ENCODE measurements at regions not wholly inside any gene's neighbourhood (a gene's known extent, or its start where the extent isn't known, plus 50 kb on each side); places are given as distances from the start of the nearest gene placed in this dataset.

- Histone ChIP-seq H3K27me3 (no peaks in the 10 kb centered on the region), H3K36me3 (no peaks in the 10 kb centered on the region), H3K9me3 (replicated peaks) (no peaks in the 10 kb centered on the region), H3K4me1 (no peaks in the 10 kb centered on the region), H3K27ac (no peak overlapping the region), H3K4me3 (no peak overlapping the region)
- DNase-seq, result no peak
Measured at GRCh38 chr7:138258197-138258559, 181.9 kb downstream of the AKR1D1 start.

- H3K27ac ChIP-seq, result no peak overlapping the region
- no peaks in the 10 kb centered on the region for H3K36me3 ChIP-seq
- no peaks in the 10 kb centered on the region for H3K9me3 ChIP-seq (replicated peaks)
- no peak for DNase-seq
- no peak overlapping the region for H3K4me3 ChIP-seq
- no peaks in the 10 kb centered on the region for H3K4me1 ChIP-seq
- no peaks in the 10 kb centered on the region for H3K27me3 ChIP-seq
Measured at GRCh38 chr7:138259675-138260074, 183.4 kb downstream of the AKR1D1 start.

GRCh38 chr7:138267934-138268333, 191.7 kb downstream of the AKR1D1 start:
- H3K27ac ChIP-seq, result no peak overlapping the region
- H3K4me3 ChIP-seq, result no peak overlapping the region
- H3K4me1 ChIP-seq, result no peaks in the 10 kb centered on the region
- no peaks in the 10 kb centered on the region for H3K36me3 ChIP-seq
- H3K27me3 ChIP-seq, result no peaks in the 10 kb centered on the region
- no peaks in the 10 kb centered on the region for H3K9me3 ChIP-seq (replicated peaks)
- no peak for DNase-seq

GRCh38 chr7:138276891-138277290, 183.2 kb upstream of the TRIM24 start:
- no peaks in the 10 kb centered on the region for H3K4me1 ChIP-seq
- no peak for DNase-seq
- H3K27me3 ChIP-seq, result no peaks in the 10 kb centered on the region
- no peak overlapping the region for H3K27ac ChIP-seq
- no peaks in the 10 kb centered on the region for H3K36me3 ChIP-seq
- H3K4me3 ChIP-seq, result no peak overlapping the region
- no peaks in the 10 kb centered on the region for H3K9me3 ChIP-seq (replicated peaks)

GRCh38 chr7:138278601-138279000, 181.5 kb upstream of the TRIM24 start:
- Histone ChIP-seq H3K9me3 (replicated peaks) (no peaks in the 10 kb centered on the region), H3K4me3 (no peak overlapping the region)

GRCh38 chr7:138282997-138283396, 177.1 kb upstream of the TRIM24 start:
- Histone ChIP-seq H3K36me3 (no peaks in the 10 kb centered on the region), H3K27me3 (0 out of 2 replicates have a peak, but pooled peaks cover 2% of the 10 kb centered on the region), H3K27ac (no peak overlapping the region), H3K4me1 (no peaks in the 10 kb centered on the region), H3K4me3 (no peak overlapping the region), H3K9me3 (replicated peaks) (no peaks in the 10 kb centered on the region)
- no peak for DNase-seq

More at GRCh38 chr7:138278601-138279000, 181.5 kb upstream of the TRIM24 start:
- Histone ChIP-seq H3K27ac (no peak overlapping the region), H3K27me3 (no peaks in the 10 kb centered on the region), H3K36me3 (no peaks in the 10 kb centered on the region), H3K4me1 (no peaks in the 10 kb centered on the region)
- DNase-seq, result no peak

- H3K27me3 ChIP-seq, result 0 out of 2 replicates have a peak, but pooled peaks cover 2% of the 10 kb centered on the region
- DNase-seq, result no peak
- H3K4me1 ChIP-seq, result no peaks in the 10 kb centered on the region
- H3K4me3 ChIP-seq, result no peak overlapping the region
- H3K27ac ChIP-seq, result no peak overlapping the region
- H3K9me3 ChIP-seq (replicated peaks), result no peaks in the 10 kb centered on the region
- H3K36me3 ChIP-seq, result no peaks in the 10 kb centered on the region
Measured at GRCh38 chr7:138285129-138285528, 174.9 kb upstream of the TRIM24 start.

GRCh38 chr7:138286846-138287245, 173.2 kb upstream of the TRIM24 start:
- H3K36me3 ChIP-seq, result no peaks in the 10 kb centered on the region
- H3K27me3 ChIP-seq, result 0 out of 2 replicates have a peak, but pooled peaks cover 2% of the 10 kb centered on the region
- no peaks in the 10 kb centered on the region for H3K4me1 ChIP-seq
- no peak overlapping the region for H3K27ac ChIP-seq
- H3K9me3 ChIP-seq (replicated peaks), result no peaks in the 10 kb centered on the region
- no peak overlapping the region for H3K4me3 ChIP-seq
- no peak for DNase-seq

GRCh38 chr7:138287549-138287948, 172.5 kb upstream of the TRIM24 start:
- Histone ChIP-seq H3K9me3 (replicated peaks) (no peaks in the 10 kb centered on the region), H3K4me1 (no peaks in the 10 kb centered on the region), H3K27me3 (0 out of 2 replicates have a peak, but pooled peaks cover 2% of the 10 kb centered on the region), H3K27ac (no peak overlapping the region), H3K4me3 (no peak overlapping the region), H3K36me3 (no peaks in the 10 kb centered on the region)
- DNase-seq, result no peak

GRCh38 chr7:138289082-138289481, 171.0 kb upstream of the TRIM24 start:
- DNase-seq, result no peak
- Histone ChIP-seq H3K36me3 (no peaks in the 10 kb centered on the region), H3K4me1 (no peaks in the 10 kb centered on the region), H3K9me3 (replicated peaks) (no peaks in the 10 kb centered on the region), H3K4me3 (no peak overlapping the region), H3K27ac (no peak overlapping the region), H3K27me3 (0 out of 2 replicates have a peak, but pooled peaks cover 2% of the 10 kb centered on the region)

- no peak overlapping the region for H3K27ac ChIP-seq
- no peak for DNase-seq
- no peaks in the 10 kb centered on the region for H3K4me1 ChIP-seq
Measured at GRCh38 chr7:138289864-138290263, 170.2 kb upstream of the TRIM24 start.

GRCh38 chr7:138292951-138293350, 167.1 kb upstream of the TRIM24 start:
- no peak overlapping the region for H3K4me3 ChIP-seq
- no peak overlapping the region for H3K27ac ChIP-seq
- no peak for DNase-seq
- H3K4me1 ChIP-seq, result no peaks in the 10 kb centered on the region
- H3K9me3 ChIP-seq (replicated peaks), result no peaks in the 10 kb centered on the region
- no peaks in the 10 kb centered on the region for H3K27me3 ChIP-seq
- H3K36me3 ChIP-seq, result no peaks in the 10 kb centered on the region

More at GRCh38 chr7:138289864-138290263, 170.2 kb upstream of the TRIM24 start:
- no peaks in the 10 kb centered on the region for H3K9me3 ChIP-seq (replicated peaks)
- H3K36me3 ChIP-seq, result no peaks in the 10 kb centered on the region
- no peak overlapping the region for H3K4me3 ChIP-seq
- H3K27me3 ChIP-seq, result 0 out of 2 replicates have a peak, but pooled peaks cover 2% of the 10 kb centered on the region

GRCh38 chr7:138295049-138295637, 164.9 kb upstream of the TRIM24 start:
- no peak overlapping the region for H3K27ac ChIP-seq
- H3K4me3 ChIP-seq, result no peak overlapping the region
- no peaks in the 10 kb centered on the region for H3K9me3 ChIP-seq (replicated peaks)
- no peak for DNase-seq
- H3K36me3 ChIP-seq, result no peaks in the 10 kb centered on the region
- H3K27me3 ChIP-seq, result no peaks in the 10 kb centered on the region
- H3K4me1 ChIP-seq, result no peaks in the 10 kb centered on the region

GRCh38 chr7:138297526-138297925, 162.5 kb upstream of the TRIM24 start:
- H3K36me3 ChIP-seq, result no peaks in the 10 kb centered on the region
- H3K27ac ChIP-seq, result no peak overlapping the region
- H3K4me1 ChIP-seq, result no peaks in the 10 kb centered on the region
- DNase-seq, result no peak
- H3K4me3 ChIP-seq, result no peak overlapping the region
- no peaks in the 10 kb centered on the region for H3K27me3 ChIP-seq
- H3K9me3 ChIP-seq (replicated peaks), result no peaks in the 10 kb centered on the region

- H3K4me1 ChIP-seq, result no peaks in the 10 kb centered on the region
- H3K27me3 ChIP-seq, result no peaks in the 10 kb centered on the region
- no peak overlapping the region for H3K27ac ChIP-seq
- no peak for DNase-seq
- H3K4me3 ChIP-seq, result no peak overlapping the region
- H3K36me3 ChIP-seq, result no peaks in the 10 kb centered on the region
- H3K9me3 ChIP-seq (replicated peaks), result no peaks in the 10 kb centered on the region
Measured at GRCh38 chr7:138299066-138299465, 161.0 kb upstream of the TRIM24 start.
